Activated T-cell treated with anti-CD3 and anti-CD28 coated beads, Interleukin-2, amount 50 U/mL, for 4 hours (primary cell): ENCODE measurements at regions not wholly inside any gene's neighbourhood (a gene's known extent, or its start where the extent isn't known, plus 50 kb on each side); places are given as distances from the start of the nearest gene placed in this dataset.

Source experiments
- ATAC-seq, 2 donors: fragments of 200-7000 bp; cut with Tn5 transposase; one replicate each; pipeline ENCODE4 v1.10.0; 2021
- DNase-seq: peaks from one replicate; pipeline ENCODE4 v3.0.0-alpha.2; 2020
- H3K27me3 Mint-ChIP-seq: one replicate; pipeline ENCODE4 v1.8.0; 2021; ENCODE audit warnings: low read depth, mixed read lengths
- H3K36me3 Mint-ChIP-seq: one replicate; pipeline ENCODE4 v1.8.0; 2022; ENCODE audit warnings: mixed read lengths; ENCODE audit not compliant: insufficient read depth
- H3K4me1 Mint-ChIP-seq: one replicate; pipeline ENCODE4 v1.8.0; 2021; ENCODE audit warnings: low read depth, mixed read lengths
- H3K4me3 Mint-ChIP-seq: one replicate; pipeline ENCODE4 v1.8.0; 2021; ENCODE audit warnings: mild to moderate bottlenecking, moderate library complexity, mixed read lengths
- H3K9me3 Mint-ChIP-seq: one replicate; pipeline ENCODE4 v1.8.0; 2021; ENCODE audit warnings: mixed read lengths

DNA sequence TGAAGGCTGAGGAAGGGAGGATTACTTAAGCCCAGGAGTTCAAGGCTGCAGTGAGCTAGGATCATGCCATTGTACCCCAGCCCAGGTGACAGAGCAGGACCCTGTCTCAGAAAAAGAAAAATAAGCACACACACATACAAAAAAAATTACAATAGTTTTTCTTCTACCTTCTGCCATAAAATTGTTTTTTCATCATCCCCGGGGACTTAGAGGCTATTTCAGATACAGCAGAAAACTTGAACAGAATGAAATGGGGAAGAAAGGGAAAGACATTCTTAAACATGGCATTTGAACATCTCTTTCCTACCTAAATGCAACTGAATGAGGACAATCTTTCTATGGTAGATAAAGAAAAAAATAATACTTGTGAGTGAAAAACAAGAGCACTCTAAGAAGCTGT is 109.1 kb downstream of the KCTD12 start:
- DNase-seq, result no peak
- Mint-ChIP-seq H3K4me1 (no peaks in the 10 kb centered on the region), H3K27me3 (peaks cover 9% of the 10 kb centered on the region), H3K9me3 (no peaks in the 10 kb centered on the region), H3K36me3 (no peaks in the 10 kb centered on the region), H3K4me3 (no peak overlapping the region)
- no peak for ATAC-seq

DNA sequence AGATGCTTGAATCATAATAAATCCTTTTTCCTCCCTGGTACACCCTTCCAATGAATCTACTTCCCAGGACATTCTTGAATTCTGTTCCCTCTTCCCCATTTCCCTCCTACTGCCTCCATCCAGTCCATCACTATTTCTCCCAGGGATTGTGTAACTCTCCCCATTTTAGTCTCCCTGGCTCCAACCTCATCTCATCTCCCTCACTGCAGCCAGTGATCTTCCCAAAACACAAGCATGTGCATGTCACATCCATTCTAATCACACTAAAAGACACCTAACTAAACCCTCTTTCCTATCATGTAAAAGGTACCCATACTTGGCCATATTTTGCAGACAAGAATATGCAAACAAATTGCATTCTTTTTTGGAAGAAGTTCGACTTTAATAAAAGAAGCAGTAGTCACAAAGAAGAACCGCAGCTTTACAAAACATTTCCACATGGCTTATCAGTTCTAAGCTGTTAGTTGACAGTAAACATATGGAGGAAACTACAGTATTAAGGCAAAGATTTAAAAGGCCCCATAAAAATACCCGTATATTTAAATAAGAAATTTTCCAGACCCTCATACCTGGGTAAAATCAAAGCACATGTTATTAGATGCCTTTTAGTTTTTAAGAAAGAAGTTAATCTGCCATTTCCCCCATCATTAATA is 111.0 kb downstream of the KCTD12 start:
- ATAC-seq (no peak), DNase-seq (no peak)
- no peak overlapping the region for H3K4me3 Mint-ChIP-seq
- no peaks in the 10 kb centered on the region for H3K36me3 Mint-ChIP-seq
- H3K27me3 Mint-ChIP-seq, result peaks cover 2% of the 10 kb centered on the region
- H3K4me1 Mint-ChIP-seq, result no peaks in the 10 kb centered on the region
- no peaks in the 10 kb centered on the region for H3K9me3 Mint-ChIP-seq

DNA sequence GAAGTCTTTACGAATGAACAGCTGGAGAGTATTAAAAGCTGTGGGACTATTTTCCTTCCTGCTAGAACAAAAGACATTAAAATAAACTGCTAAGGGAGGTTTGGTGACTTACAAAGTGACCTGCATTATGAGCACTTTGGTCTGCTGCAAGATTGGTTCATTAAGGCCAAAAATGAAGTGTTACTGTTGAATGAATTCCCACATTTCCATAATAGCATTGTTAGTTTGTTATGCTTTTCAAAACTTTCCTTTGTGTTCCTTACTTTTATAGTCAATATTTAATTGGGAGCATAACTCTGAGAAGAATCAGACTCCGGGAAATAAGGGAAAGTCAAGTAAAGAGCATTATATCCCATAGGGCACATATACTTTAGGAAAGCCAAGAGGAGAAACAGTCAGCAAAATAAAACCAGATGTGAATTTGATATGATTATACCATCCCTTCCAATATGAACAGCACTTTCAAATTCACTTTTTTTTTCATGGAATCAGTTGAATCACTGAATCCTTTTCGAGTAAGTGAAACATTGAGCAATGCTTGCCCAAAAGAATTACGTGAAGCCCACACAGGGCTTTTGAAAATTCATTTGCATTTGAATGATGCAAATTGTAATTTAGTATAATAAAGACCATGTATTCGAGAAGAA is 112.6 kb downstream of the KCTD12 start:
- Mint-ChIP-seq H3K36me3 (no peaks in the 10 kb centered on the region), H3K27me3 (peaks cover 2% of the 10 kb centered on the region), H3K4me1 (peaks cover 3% of the 10 kb centered on the region), H3K9me3 (no peaks in the 10 kb centered on the region), H3K4me3 (no peak overlapping the region)
- no peak for DNase-seq
- ATAC-seq, result no peak

DNA sequence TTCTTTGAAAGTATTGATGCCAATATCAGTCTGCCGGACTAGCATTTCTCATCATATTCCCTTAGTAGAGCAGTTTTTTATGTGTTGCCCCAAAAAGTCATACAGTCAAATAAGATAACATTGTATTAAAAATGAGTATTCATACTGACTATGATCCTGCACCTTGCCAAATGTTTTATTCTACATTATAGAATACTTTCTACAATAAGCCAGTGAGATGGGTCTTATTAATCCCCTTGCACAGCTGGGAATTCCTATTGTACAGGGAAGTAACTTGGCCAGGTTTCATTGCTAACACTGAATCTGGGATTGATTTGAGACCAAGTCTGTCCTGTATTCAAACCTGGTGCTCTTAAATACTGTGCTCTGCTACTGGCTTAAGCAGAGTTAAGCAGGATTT is 114.0 kb downstream of the KCTD12 start:
- Mint-ChIP-seq H3K9me3 (no peaks in the 10 kb centered on the region), H3K27me3 (peaks cover 1% of the 10 kb centered on the region), H3K4me3 (no peak overlapping the region), H3K36me3 (no peaks in the 10 kb centered on the region), H3K4me1 (peaks cover 3% of the 10 kb centered on the region)
- ATAC-seq (no peak), DNase-seq (no peak)

DNA sequence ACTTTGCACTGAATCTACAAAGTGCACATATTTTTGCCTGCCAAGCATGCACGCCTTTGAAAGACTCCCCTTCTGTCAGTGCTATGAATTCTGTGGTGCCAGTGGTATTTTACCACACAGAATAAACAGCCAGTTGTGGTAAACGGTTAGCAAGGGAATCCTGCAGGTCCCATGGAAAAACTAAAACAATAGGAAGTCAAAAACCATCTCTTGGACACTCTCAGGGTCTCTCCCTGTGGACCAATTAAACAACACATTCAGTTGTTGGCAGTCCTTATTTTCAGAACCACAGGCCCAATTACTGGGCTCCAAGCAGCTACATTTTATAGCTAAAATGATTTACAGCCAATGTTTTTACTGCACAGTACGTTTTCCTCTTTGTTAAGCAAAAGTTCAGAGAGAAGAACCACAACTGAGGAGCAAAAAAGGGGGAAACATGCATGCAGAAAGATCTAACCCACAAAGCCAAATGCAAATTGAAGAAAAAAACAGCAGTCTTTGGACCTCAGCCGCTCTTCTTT is 116.9 kb downstream of the KCTD12 start:
- DNase-seq (no peak), ATAC-seq (no peak)
- Mint-ChIP-seq H3K27me3 (no peaks in the 10 kb centered on the region), H3K4me3 (no peak overlapping the region), H3K9me3 (no peaks in the 10 kb centered on the region), H3K4me1 (peaks cover 3% of the 10 kb centered on the region), H3K36me3 (no peaks in the 10 kb centered on the region)

DNA sequence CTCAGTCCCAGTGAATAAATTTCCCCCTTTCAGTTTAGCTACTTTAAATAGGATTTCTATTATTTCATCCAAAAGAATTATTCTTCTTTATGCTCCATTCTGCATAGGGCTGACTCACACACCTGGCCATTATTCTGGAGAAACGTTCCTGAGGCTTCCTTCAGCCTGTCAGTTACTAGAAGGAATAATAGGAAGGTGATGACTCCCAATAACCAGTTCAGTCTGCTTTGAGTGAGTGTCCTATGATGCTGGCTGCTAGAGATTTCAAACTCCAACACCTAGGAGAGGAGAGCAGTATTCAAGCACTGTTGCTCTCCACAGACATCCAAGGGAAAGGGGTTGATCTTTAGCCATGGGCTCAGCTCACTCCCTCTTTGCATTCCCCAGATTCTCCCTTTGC is 117.8 kb downstream of the KCTD12 start:
- Mint-ChIP-seq H3K4me3 (no peak overlapping the region), H3K27me3 (no peaks in the 10 kb centered on the region), H3K9me3 (no peaks in the 10 kb centered on the region), H3K36me3 (no peaks in the 10 kb centered on the region), H3K4me1 (peaks cover 3% of the 10 kb centered on the region)
- ATAC-seq, result no peak
- DNase-seq, result no peak

DNA sequence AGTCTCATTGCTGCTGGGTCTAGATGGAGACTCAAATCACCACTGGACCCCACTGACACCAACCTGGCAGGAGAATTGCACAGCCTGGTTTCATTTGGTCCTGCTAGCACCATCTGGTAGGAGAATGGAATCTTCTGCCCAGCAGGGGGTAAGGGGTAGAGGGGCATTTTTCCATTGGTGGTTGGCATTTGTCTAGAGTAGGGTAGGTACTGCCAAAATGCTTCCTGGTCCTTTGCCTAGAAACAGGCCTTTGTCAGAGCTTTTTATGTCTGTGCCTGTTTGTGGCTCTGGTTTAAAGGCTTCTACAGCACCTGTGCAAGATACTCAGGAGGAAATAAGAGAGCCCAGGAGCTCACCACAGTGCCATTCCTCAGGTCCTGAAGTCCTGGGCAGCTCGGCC is 121.3 kb downstream of the KCTD12 start:
- peaks cover 3% of the 10 kb centered on the region for H3K4me1 Mint-ChIP-seq
- H3K36me3 Mint-ChIP-seq, result no peaks in the 10 kb centered on the region
- no peak for ATAC-seq
- no peaks in the 10 kb centered on the region for H3K9me3 Mint-ChIP-seq
- no peak for DNase-seq
- H3K4me3 Mint-ChIP-seq, result no peak overlapping the region
- H3K27me3 Mint-ChIP-seq, result no peaks in the 10 kb centered on the region

DNA sequence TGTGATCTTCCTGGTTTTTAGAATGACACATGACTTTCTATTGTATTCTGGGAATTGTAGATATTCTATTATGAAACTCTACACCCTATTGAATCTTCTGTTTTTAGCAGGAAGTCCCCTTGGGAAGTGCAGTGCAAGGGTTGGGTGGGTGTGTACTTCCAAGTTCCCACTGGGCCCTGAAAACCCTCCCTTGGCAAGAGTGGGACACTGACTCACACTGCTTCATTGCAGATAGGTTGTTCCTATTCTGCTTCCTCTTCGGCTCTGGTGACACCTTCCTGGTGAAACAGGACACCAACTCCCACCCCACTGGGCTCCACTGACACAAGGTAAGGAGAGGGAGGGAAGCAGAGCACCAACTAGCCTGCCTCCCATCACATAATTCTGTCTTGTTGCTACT is 121.8 kb downstream of the KCTD12 start:
- no peaks in the 10 kb centered on the region for H3K36me3 Mint-ChIP-seq
- DNase-seq (no peak), ATAC-seq (no peak)
- no peak overlapping the region for H3K4me3 Mint-ChIP-seq
- peaks cover 1% of the 10 kb centered on the region for H3K4me1 Mint-ChIP-seq
- H3K27me3 Mint-ChIP-seq, result no peaks in the 10 kb centered on the region
- H3K9me3 Mint-ChIP-seq, result no peaks in the 10 kb centered on the region

DNA sequence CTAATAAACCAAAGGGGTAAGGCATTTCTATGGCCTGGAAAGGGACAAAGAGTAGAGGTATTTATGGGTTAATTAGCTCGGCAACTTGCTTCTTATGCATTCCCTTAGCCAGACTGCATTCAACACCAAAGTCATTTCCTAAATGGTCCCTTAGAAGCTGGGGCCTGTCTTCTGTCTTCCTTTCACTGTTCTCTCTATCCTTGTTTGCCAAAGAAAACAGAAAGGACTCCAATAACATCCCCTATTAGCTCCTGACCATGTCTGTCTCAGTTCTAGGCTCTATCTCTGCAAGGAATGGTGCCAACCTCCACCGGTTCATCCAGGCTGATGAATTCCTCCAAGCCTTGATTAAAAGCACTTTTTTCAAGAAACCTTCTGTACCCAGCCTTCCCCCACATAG is 123.5 kb downstream of the KCTD12 start:
- H3K27me3 Mint-ChIP-seq, result peaks cover 3% of the 10 kb centered on the region
- ATAC-seq (no peak), DNase-seq (no peak)
- H3K4me3 Mint-ChIP-seq, result no peak overlapping the region
- H3K4me1 Mint-ChIP-seq, result no peaks in the 10 kb centered on the region
- H3K9me3 Mint-ChIP-seq, result no peaks in the 10 kb centered on the region
- H3K36me3 Mint-ChIP-seq, result no peaks in the 10 kb centered on the region

DNA sequence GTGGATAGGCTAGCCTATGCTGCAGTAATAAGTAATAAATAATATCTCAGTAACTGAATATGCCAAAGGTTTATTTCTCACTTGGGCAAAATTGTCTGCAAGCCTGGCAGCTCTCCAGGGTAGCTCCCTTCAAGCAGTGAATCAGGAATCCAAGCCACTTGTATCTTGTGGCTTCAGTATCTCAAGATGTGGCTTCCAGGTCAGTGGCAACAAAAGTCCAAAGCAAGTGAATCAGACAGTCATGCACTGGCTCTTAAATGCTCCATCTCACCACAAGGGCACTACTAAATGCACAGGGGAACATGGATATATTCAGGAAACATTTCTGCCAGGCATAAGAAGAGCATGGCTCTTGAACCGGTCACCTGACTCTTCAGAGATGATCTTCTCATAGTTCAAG is 126.3 kb downstream of the KCTD12 start:
- H3K27me3 Mint-ChIP-seq, result peaks cover 3% of the 10 kb centered on the region
- no peak overlapping the region for H3K4me3 Mint-ChIP-seq
- H3K9me3 Mint-ChIP-seq, result no peaks in the 10 kb centered on the region
- no peaks in the 10 kb centered on the region for H3K4me1 Mint-ChIP-seq
- no peak for ATAC-seq
- DNase-seq, result no peak
- no peaks in the 10 kb centered on the region for H3K36me3 Mint-ChIP-seq

DNA sequence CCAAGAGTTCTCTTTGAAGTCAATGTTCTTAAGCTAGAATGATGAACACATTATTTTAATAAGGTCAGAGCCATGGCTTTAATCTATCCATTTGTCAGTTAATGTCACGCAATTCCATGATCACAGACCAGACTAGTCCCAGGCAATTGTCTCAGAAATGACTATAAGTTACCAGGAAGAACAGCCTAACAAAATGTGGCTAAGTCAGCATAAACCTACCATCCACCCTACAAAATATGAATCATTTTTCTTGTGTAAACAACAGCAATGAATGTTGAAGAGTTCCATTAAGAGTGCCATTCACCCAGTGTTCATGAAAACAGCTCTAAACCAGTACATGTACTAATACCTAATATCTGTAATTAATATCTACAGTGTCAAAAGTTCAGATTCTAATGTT is 127.5 kb downstream of the KCTD12 start:
- no peaks in the 10 kb centered on the region for H3K4me1 Mint-ChIP-seq
- H3K4me3 Mint-ChIP-seq, result no peak overlapping the region
- H3K27me3 Mint-ChIP-seq, result peaks cover 3% of the 10 kb centered on the region
- H3K9me3 Mint-ChIP-seq, result no peaks in the 10 kb centered on the region
- DNase-seq (no peak), ATAC-seq (no peak)
- no peaks in the 10 kb centered on the region for H3K36me3 Mint-ChIP-seq

DNA sequence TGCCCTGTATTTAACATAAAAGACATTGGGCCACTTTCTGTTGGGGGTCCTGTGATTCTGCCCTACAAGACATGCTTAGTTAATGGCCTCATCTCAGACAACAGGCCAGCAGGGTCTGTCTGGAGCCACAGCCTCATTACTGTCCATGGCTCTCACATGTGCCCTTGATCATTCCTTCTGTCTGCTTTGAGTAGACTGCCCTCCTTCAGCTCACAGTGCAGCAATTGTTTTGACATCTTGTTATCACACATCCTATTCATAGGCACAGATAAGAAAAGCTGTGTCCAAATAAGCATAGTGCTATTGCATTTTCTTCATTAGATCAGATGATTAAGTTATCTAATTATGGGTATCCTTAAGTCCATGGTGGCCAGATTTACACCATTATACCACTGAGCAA is 127.9 kb downstream of the KCTD12 start:
- Mint-ChIP-seq H3K36me3 (no peaks in the 10 kb centered on the region), H3K4me3 (no peak overlapping the region), H3K9me3 (no peaks in the 10 kb centered on the region), H3K27me3 (peaks cover 3% of the 10 kb centered on the region), H3K4me1 (no peaks in the 10 kb centered on the region)
- no peak for DNase-seq
- no peak for ATAC-seq

DNA sequence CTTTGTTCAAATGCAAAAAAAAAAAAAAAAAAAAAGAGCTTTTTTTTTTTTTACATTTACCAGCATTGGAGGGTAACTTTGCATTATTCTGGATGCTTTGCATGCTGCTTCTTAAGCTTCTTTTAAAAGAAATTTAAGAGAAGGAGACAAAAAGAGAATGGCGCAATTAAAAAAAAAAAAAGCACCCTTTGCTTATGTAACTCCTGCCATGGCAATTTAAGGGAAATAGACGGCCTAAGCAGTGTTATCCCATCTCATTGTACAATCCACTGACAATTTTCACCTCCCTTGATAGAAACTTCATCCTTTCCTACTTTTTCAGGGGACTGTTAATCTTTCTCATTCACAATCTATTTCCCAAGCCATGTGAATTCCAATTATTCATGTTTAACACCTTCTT is 129.8 kb downstream of the KCTD12 start:
- H3K9me3 Mint-ChIP-seq, result no peaks in the 10 kb centered on the region
- DNase-seq (no peak), ATAC-seq (no peak)
- H3K4me1 Mint-ChIP-seq, result no peaks in the 10 kb centered on the region
- no peak overlapping the region for H3K4me3 Mint-ChIP-seq
- H3K36me3 Mint-ChIP-seq, result no peaks in the 10 kb centered on the region
- H3K27me3 Mint-ChIP-seq, result peaks cover 4% of the 10 kb centered on the region

DNA sequence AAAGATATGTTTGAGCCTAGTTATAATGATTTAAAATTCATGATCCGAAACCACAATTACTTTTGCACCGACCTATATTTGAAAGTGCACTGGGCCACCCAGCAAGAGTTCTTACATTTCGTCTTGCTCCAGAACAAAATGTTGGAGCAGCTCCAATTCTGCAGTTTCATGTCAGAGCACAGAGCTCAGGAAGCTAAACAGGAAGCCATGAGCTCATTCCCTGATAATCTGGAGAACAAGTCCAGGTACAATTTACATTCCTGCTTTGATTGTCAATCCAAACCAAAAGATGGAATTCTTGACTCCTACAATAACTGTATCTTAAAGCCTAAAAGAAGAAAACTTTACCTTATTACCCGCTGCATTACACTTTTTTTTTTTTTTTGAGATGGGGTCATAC is 131.8 kb downstream of the KCTD12 start:
- H3K9me3 Mint-ChIP-seq, result no peaks in the 10 kb centered on the region
- no peak overlapping the region for H3K4me3 Mint-ChIP-seq
- no peak for DNase-seq
- no peaks in the 10 kb centered on the region for H3K4me1 Mint-ChIP-seq
- H3K36me3 Mint-ChIP-seq, result no peaks in the 10 kb centered on the region
- peaks cover 4% of the 10 kb centered on the region for H3K27me3 Mint-ChIP-seq
- ATAC-seq, result no peak

DNA sequence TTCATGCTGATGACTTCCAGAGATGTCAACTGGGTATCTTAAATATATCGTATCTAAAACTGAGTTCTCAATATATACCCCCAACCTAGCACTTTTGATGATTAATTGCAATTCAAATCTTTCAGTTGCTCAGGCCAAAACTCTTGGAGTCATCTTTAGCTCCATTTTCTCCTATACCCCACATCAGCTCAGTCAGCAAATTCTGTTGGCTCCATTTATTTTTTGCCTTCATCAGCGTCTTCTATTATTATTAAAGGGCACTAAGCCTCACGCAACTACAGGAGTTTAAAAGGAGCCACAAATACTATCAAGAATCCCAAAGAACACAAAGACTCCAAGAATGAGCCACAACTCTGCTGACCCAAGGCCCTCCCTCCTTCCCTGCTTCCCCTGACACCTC is 134.9 kb downstream of the KCTD12 start:
- Mint-ChIP-seq H3K36me3 (no peaks in the 10 kb centered on the region), H3K9me3 (no peaks in the 10 kb centered on the region), H3K27me3 (peaks cover 2% of the 10 kb centered on the region), H3K4me1 (no peaks in the 10 kb centered on the region), H3K4me3 (no peak overlapping the region)
- ATAC-seq (no peak), DNase-seq (no peak)
